HG02943 (cell line): ENCODE measurements at regions not wholly inside any gene's neighbourhood (a gene's known extent, or its start where the extent isn't known, plus 50 kb on each side); places are given as distances from the start of the nearest gene placed in this dataset.

Experiments used
- ATAC-seq: cut with Tn5 transposase; IDR thresholded peaks from one replicate; pipeline ENCODE4 v1.9.1; 2021; ENCODE audit warnings: mild to moderate bottlenecking, low read depth, moderate library complexity; ENCODE audit not compliant: unreplicated experiment

- ATAC-seq: no peak
These were observed 618.5 kb upstream of the ANKRD30A start for GRCh38 chr10:36506697-36507496.

- ATAC-seq: no peak
These were observed 619.1 kb upstream of the ANKRD30A start for GRCh38 chr10:36506261-36506660.

GRCh38 chr10:36504758-36505157 is 620.6 kb upstream of the ANKRD30A start:
- ATAC-seq: no peak

- ATAC-seq: no peak
These were observed 625.1 kb upstream of the ANKRD30A start for GRCh38 chr10:36500266-36500665.

GRCh38 chr10:36499693-36500092 is 625.7 kb upstream of the ANKRD30A start:
- no peak for ATAC-seq

GRCh38 chr10:36496758-36497157 is 628.6 kb upstream of the ANKRD30A start:
- ATAC-seq: no peak

GRCh38 chr10:36494371-36494770 is 631.0 kb upstream of the ANKRD30A start:
- ATAC-seq: no peak

- ATAC-seq: no peak
These were observed 631.9 kb upstream of the ANKRD30A start for GRCh38 chr10:36493516-36493880.

GRCh38 chr10:36492590-36493515 is 632.5 kb upstream of the ANKRD30A start:
- no peak for ATAC-seq

- no peak for ATAC-seq
These were observed 633.5 kb upstream of the ANKRD30A start for GRCh38 chr10:36491926-36492325.

GRCh38 chr10:36489611-36490228 is 635.7 kb upstream of the ANKRD30A start:
- no peak for ATAC-seq

GRCh38 chr10:36489181-36489580 is 636.2 kb upstream of the ANKRD30A start:
- ATAC-seq: no peak

GRCh38 chr10:36488579-36488978 is 636.8 kb upstream of the ANKRD30A start:
- ATAC-seq: no peak

GRCh38 chr10:36479073-36479472 is 646.3 kb upstream of the ANKRD30A start:
- no peak for ATAC-seq

GRCh38 chr10:36476399-36476798 is 649.0 kb upstream of the ANKRD30A start:
- no peak for ATAC-seq

- ATAC-seq: no peak
These were observed 649.7 kb upstream of the ANKRD30A start for GRCh38 chr10:36475746-36476145.

- no peak for ATAC-seq
These were observed 650.9 kb upstream of the ANKRD30A start for GRCh38 chr10:36474456-36474855.

- ATAC-seq: no peak
These were observed 652.3 kb upstream of the ANKRD30A start for GRCh38 chr10:36473122-36473521.

- ATAC-seq: no peak
These were observed 655.8 kb upstream of the ANKRD30A start for GRCh38 chr10:36469585-36469984.

GRCh38 chr10:36468620-36469019 is 656.8 kb upstream of the ANKRD30A start:
- ATAC-seq: no peak
